ENCODE measurements at regions not wholly inside any gene's neighbourhood (a gene's known extent, or its start where the extent isn't known, plus 50 kb on each side); places are given as distances from the start of the nearest gene placed in this dataset.

DNA sequence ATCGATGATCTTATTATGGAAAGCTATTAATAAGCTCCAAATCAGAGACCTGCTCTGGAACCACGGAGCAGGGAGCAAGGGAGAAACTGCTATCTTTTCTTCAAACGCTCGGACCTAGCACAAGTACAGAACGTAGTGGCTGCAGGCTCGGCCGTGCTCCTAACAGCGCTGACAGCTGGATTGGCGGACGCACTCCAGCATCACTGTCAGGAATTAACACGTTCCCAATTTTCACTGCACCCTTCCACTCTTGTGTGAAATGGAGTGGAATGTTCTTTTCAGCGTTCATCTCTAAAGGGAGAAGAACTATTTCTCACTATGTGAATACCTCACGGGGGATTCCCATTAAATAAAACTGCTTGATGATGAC is 106.9 kb downstream of the ZNF281 start:
- Histone ChIP-seq H3K9me3 (ENCODE audit: control insufficient read depth, insufficient read depth, low read depth, low read length) (no peaks in the 10 kb centered on the region), H3K4me2 (ENCODE audit: extremely low read depth, insufficient read depth, low read length) (peak overlapping the region; percentile 91), H3K79me2 (ENCODE audit: control insufficient read depth, insufficient read depth, low read length) (no peaks in the 10 kb centered on the region), H3K4me3 (replicated peaks in 1 of 4; ENCODE audit: control extremely low read depth in 1 of 4, insufficient read depth in 1 of 4, low read depth in 3 of 4, low read length in 4 of 4) (peak overlapping the region; percentile 67 to 87 (median 81)), H4K20me1 (ENCODE audit: control insufficient read depth, extremely low read depth, insufficient read depth, low read length) (no peaks in the 10 kb centered on the region), H3K9ac (ENCODE audit: insufficient read depth, low read length) (no peak overlapping the region), H3K27ac (ENCODE audit: insufficient read depth, low read length) (no peak overlapping the region), H2AFZ (ENCODE audit: low read length) (peak overlapping the region; percentile 95), H3K4me1 (ENCODE audit: control insufficient read depth, extremely low read depth, insufficient read depth, low read length) (peaks cover 3% of the 10 kb centered on the region), H3K27me3 (ENCODE audit: control insufficient read depth, insufficient read depth, low read length) (no peaks in the 10 kb centered on the region), H3K36me3 (ENCODE audit: control insufficient read depth, insufficient read depth, low read length) (no peaks in the 10 kb centered on the region)
- no peak for TF ChIP-seq EZH2 (IDR thresholded peaks at IDR 0.05; ENCODE audit: low read length, missing control alignments)
- TF ChIP-seq, protein P1, sequence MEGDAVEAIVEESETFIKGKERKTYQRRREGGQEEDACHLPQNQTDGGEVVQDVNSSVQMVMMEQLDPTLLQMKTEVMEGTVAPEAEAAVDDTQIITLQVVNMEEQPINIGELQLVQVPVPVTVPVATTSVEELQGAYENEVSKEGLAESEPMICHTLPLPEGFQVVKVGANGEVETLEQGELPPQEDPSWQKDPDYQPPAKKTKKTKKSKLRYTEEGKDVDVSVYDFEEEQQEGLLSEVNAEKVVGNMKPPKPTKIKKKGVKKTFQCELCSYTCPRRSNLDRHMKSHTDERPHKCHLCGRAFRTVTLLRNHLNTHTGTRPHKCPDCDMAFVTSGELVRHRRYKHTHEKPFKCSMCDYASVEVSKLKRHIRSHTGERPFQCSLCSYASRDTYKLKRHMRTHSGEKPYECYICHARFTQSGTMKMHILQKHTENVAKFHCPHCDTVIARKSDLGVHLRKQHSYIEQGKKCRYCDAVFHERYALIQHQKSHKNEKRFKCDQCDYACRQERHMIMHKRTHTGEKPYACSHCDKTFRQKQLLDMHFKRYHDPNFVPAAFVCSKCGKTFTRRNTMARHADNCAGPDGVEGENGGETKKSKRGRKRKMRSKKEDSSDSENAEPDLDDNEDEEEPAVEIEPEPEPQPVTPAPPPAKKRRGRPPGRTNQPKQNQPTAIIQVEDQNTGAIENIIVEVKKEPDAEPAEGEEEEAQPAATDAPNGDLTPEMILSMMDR (conservative IDR thresholded peaks at IDR 0.05 in 1 of 2, IDR thresholded peaks at IDR 0.05 in 1 of 2; ENCODE audit: low read depth in 1 of 2, low read length in 2 of 2) = peak in 1 of 2 donors; percentile 8
- peak in 1 of 2 donors; percentile 36 for DNase-seq (ENCODE audit: low read depth in 2 of 2)

DNA sequence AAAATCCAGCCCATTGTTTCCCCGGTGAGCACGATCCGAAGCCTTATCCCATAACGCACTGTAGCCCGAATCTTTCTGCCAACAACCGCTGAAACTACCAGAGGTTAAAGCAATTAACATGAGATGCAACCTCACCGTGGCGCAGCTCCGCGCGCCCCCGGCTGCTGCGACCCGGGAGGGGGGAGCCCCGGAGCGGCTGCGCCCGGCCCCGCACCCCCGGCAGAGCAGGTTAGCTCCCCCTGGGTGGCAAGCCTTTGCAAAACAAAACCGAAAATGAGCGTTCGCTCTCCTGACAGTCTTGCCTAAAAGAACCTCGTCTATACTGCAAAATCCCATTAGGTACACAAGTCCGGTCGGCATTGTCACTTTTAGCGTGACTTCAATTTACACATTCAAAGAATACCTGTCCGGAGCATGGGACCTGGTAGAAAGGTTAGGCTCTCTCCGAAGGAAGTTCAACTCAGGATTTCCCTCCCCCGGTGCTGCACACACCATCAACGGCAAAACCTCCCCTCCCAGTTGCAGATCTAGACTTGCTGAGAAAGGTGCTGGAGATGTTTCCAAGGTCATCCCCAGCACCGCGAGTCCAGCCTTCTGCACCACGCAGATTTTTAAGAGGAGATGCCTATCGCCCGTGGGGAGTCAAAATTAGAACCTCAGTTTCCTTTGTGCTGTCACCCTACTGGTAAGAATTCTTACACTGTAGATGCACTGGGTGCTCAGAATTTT is 107.5 kb downstream of the ZNF281 start:
- TF ChIP-seq EZH2 (IDR thresholded peaks at IDR 0.05; ENCODE audit: low read length, missing control alignments) = no peak
- TF ChIP-seq, protein P1 (conservative IDR thresholded peaks at IDR 0.05 in 1 of 2, IDR thresholded peaks at IDR 0.05 in 1 of 2; ENCODE audit: low read depth in 1 of 2, low read length in 2 of 2) = peak; percentile 16 to 25
- Histone ChIP-seq H4K20me1 (ENCODE audit: control insufficient read depth, extremely low read depth, insufficient read depth, low read length) (no peaks in the 10 kb centered on the region), H3K4me2 (ENCODE audit: extremely low read depth, insufficient read depth, low read length) (peak overlapping the region; percentile 91), H3K4me1 (ENCODE audit: control insufficient read depth, extremely low read depth, insufficient read depth, low read length) (peaks cover 3% of the 10 kb centered on the region), H3K4me3 (replicated peaks in 1 of 4; ENCODE audit: control extremely low read depth in 1 of 4, insufficient read depth in 1 of 4, low read depth in 3 of 4, low read length in 4 of 4) (peak overlapping the region; percentile 67 to 87 (median 81)), H3K36me3 (ENCODE audit: control insufficient read depth, insufficient read depth, low read length) (no peaks in the 10 kb centered on the region), H2AFZ (ENCODE audit: low read length) (peak overlapping the region; percentile 95), H3K9ac (ENCODE audit: insufficient read depth, low read length) (peak overlapping the region; percentile 9), H3K27me3 (ENCODE audit: control insufficient read depth, insufficient read depth, low read length) (no peaks in the 10 kb centered on the region), H3K27ac (ENCODE audit: insufficient read depth, low read length) (peak overlapping the region; percentile 52), H3K9me3 (ENCODE audit: control insufficient read depth, insufficient read depth, low read depth, low read length) (no peaks in the 10 kb centered on the region), H3K79me2 (ENCODE audit: control insufficient read depth, insufficient read depth, low read length) (no peaks in the 10 kb centered on the region)
- DNase-seq (ENCODE audit: low read depth in 2 of 2) = peak; percentile 41 to 58

DNA sequence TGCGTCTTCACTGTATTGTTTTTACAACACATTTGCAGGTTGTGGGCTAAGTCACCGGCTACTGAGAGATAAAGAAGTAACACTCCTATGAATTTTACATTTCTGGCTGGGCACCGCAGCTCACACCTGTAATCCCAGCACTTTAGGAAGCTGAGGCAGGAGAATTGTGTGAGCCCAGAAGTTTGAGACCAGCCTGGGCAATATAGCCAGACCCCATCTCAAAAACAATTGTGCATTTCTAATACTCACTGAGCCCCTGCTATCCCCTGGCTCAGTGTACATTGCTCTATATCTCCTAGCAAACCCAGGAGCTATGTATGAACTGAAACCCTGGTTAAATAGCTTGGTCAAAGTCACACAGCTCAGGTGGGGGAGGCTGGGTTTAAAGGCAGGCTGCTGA is 108.7 kb downstream of the ZNF281 start:
- H3K4me2 ChIP-seq (ENCODE audit: extremely low read depth, insufficient read depth, low read length) = no peak overlapping the region
- no peaks in the 10 kb centered on the region for H3K79me2 ChIP-seq (ENCODE audit: control insufficient read depth, insufficient read depth, low read length)
- H3K27me3 ChIP-seq (ENCODE audit: control insufficient read depth, insufficient read depth, low read length) = no peaks in the 10 kb centered on the region
- H3K9ac ChIP-seq (ENCODE audit: insufficient read depth, low read length) = no peak overlapping the region
- no peak for TF ChIP-seq EZH2 (IDR thresholded peaks at IDR 0.05; ENCODE audit: low read length, missing control alignments)
- TF ChIP-seq, protein P1 (conservative IDR thresholded peaks at IDR 0.05 in 1 of 2, IDR thresholded peaks at IDR 0.05 in 1 of 2; ENCODE audit: low read depth in 1 of 2, low read length in 2 of 2) = no peak
- no peak for DNase-seq (ENCODE audit: low read depth in 2 of 2)
- H3K9me3 ChIP-seq (ENCODE audit: control insufficient read depth, insufficient read depth, low read depth, low read length) = no peaks in the 10 kb centered on the region
- no peak overlapping the region for H3K27ac ChIP-seq (ENCODE audit: insufficient read depth, low read length)
- H4K20me1 ChIP-seq (ENCODE audit: control insufficient read depth, extremely low read depth, insufficient read depth, low read length) = no peaks in the 10 kb centered on the region
- no peak overlapping the region for H3K4me3 ChIP-seq (replicated peaks in 1 of 4; ENCODE audit: control extremely low read depth in 1 of 4, insufficient read depth in 1 of 4, low read depth in 3 of 4, low read length in 4 of 4)
- H3K36me3 ChIP-seq (ENCODE audit: control insufficient read depth, insufficient read depth, low read length) = no peaks in the 10 kb centered on the region
- H2AFZ ChIP-seq (ENCODE audit: low read length) = peak overlapping the region; percentile 95
- H3K4me1 ChIP-seq (ENCODE audit: control insufficient read depth, extremely low read depth, insufficient read depth, low read length) = peaks cover 3% of the 10 kb centered on the region

All from fibroblast of lung (primary cell).